ENCODE measurements at regions not wholly inside any gene's neighbourhood (a gene's known extent, or its start where the extent isn't known, plus 50 kb on each side); places are given as distances from the start of the nearest gene placed in this dataset.
"Not testable (repeated sequence)": the region's sequence is repeated elsewhere in the genome, so short reads cannot be mapped to it uniquely, and the experiment has no call there.

- DNase-seq = no peak
These were observed 794.4 kb upstream of the ACO1 start for GRCh38 chr9:31590091-31590490.

- DNase-seq = not testable (repeated sequence)
These were observed 787.4 kb upstream of the ACO1 start for GRCh38 chr9:31597086-31597485.

GRCh38 chr9:31597977-31598376 lies 786.5 kb upstream of the ACO1 start:
- no peak for DNase-seq

GRCh38 chr9:31601666-31602065 lies 782.8 kb upstream of the ACO1 start:
- no peak for DNase-seq

- no peak for DNase-seq
These were observed 779.9 kb upstream of the ACO1 start for GRCh38 chr9:31604531-31604930.

- DNase-seq = no peak
These were observed 779.3 kb upstream of the ACO1 start for GRCh38 chr9:31605164-31605563.

- DNase-seq = no peak
These were observed 777.8 kb upstream of the ACO1 start for GRCh38 chr9:31606678-31607077.

GRCh38 chr9:31608416-31608815 lies 776.0 kb upstream of the ACO1 start:
- no peak for DNase-seq

- DNase-seq = no peak
These were observed 775.6 kb upstream of the ACO1 start for GRCh38 chr9:31608881-31609280.

GRCh38 chr9:31612336-31613030 lies 772.0 kb upstream of the ACO1 start:
- DNase-seq = no peak

- no peak for DNase-seq
These were observed 768.5 kb upstream of the ACO1 start for GRCh38 chr9:31615966-31616365.

GRCh38 chr9:31623511-31623910 lies 760.9 kb upstream of the ACO1 start:
- no peak for DNase-seq

GRCh38 chr9:31629292-31629691 lies 755.2 kb upstream of the ACO1 start:
- DNase-seq = no peak

GRCh38 chr9:31637265-31637664 lies 747.2 kb upstream of the ACO1 start:
- no peak for DNase-seq

- DNase-seq = no peak
These were observed 746.6 kb upstream of the ACO1 start for GRCh38 chr9:31637861-31638260.

- DNase-seq = no peak
These were observed 745.0 kb upstream of the ACO1 start for GRCh38 chr9:31639451-31639850.

- no peak for DNase-seq
These were observed 715.1 kb upstream of the ACO1 start for GRCh38 chr9:31669311-31669710.

GRCh38 chr9:31671011-31671410 lies 713.4 kb upstream of the ACO1 start:
- no peak for DNase-seq

- DNase-seq = no peak
These were observed 710.2 kb upstream of the ACO1 start for GRCh38 chr9:31674264-31674663.

- no peak for DNase-seq
These were observed 707.0 kb upstream of the ACO1 start for GRCh38 chr9:31677415-31677814.

GRCh38 chr9:31677877-31678276 lies 706.6 kb upstream of the ACO1 start:
- no peak for DNase-seq

- no peak for DNase-seq
These were observed 701.3 kb upstream of the ACO1 start for GRCh38 chr9:31683116-31683515.

GRCh38 chr9:31697956-31698355 lies 686.5 kb upstream of the ACO1 start:
- DNase-seq = no peak

- no peak for DNase-seq
These were observed 684.6 kb upstream of the ACO1 start for GRCh38 chr9:31699836-31700235.

- DNase-seq = no peak
These were observed 684.0 kb upstream of the ACO1 start for GRCh38 chr9:31700252-31701045.
